IPS DF 19.7 (cell line): ENCODE measurements at regions not wholly inside any gene's neighbourhood (a gene's known extent, or its start where the extent isn't known, plus 50 kb on each side); places are given as distances from the start of the nearest gene placed in this dataset.

Experiments
- DNase-seq: peaks from one replicate; pipeline ENCODE4 v3.0.0-alpha.2; 2013; ENCODE audit warnings: low read depth, low spot score

DNA sequence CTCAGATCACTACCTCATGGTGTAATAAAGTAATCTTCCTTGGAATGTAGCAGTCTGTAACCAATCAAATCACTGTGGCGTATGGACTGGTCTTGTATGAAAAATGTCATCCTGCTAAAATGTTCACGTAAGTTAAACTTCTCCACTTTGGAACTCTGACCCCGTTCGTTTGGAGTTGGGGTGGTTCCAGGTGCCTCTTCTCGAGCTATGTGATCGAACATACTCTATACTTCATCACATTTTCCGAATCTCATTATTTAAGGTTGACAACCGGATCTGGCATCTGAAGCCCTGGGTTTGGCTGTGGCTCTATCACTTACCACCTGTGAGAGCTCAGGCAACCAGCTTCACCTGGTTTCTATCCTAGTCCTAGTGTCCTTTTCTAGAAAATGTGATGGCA, 148.0 kb upstream of the MYCN start:
- no peak for DNase-seq

- DNase-seq, result no peak
Observed at GRCh38 chr2:15793078-15793913, 147.1 kb upstream of the MYCN start.

GRCh38 chr2:15793978-15794377, 146.4 kb upstream of the MYCN start:
- DNase-seq, result no peak

DNA sequence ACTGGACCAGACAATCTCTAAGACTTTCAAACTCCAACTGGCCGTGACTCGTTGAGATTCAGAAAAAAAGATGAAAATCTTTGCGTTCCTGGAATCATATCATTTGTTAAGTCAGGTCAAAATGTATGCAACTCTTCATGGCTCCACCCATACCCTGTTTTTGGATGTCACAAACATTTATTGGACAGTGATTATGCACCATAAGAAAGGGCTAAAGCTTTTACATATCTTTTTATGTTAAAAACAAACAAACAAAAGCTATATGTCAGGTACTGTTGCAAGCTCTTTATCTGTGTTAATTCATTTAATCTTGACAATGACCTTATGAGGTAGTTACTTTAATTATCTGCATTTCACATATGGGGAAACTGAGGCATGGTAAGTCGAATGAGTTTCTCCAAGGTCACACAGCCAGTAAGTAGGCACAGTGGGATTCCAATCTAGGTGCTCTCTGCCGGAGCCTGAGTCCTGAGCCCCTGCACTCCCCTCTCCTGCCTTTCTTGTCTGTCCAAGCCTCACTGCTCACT, 145.7 kb upstream of the MYCN start:
- no peak for DNase-seq

- DNase-seq, result no peak
Observed at GRCh38 chr2:15795426-15795825, 144.9 kb upstream of the MYCN start.

- no peak for DNase-seq
Observed at GRCh38 chr2:15796167-15796942, 144.0 kb upstream of the MYCN start.

GRCh38 chr2:15797231-15797938, 143.0 kb upstream of the MYCN start:
- no peak for DNase-seq

- DNase-seq, result no peak
Observed at GRCh38 chr2:15797939-15798281, 142.4 kb upstream of the MYCN start.

DNA sequence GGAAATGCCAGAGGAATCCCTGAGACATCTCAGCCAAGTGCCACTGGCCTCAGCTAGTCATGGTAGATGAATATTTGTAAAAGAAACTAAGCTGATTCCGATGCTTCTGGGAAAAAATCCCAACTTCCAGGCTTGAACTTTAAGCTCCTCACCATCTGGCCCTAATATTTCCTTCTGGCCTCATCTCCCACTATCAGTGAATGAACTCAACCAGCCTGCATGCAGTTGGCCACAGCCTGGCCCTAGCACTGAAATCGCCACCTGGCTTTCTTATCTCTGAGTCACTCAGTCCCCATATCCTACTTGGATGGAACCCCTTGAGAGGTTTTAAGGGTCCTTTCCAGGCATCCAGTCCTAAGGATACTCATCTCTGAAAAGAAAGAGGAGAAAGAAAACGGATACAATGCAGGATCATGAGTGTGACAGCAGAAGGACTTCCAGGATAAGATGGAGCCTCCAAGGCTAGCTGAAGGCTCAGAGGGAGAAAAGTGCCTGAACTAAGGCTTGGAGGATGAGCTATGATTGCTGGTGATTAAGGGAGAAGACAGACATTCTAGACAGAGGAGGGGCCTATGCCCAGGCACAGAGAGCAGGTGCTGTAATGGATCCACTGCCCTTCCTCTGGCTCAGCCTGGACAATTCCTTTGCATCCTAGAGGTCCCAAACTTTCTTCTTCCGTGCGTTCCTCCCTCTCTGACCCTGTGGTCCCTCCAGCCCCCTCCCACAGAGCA, 141.5 kb upstream of the MYCN start:
- no peak for DNase-seq

DNA sequence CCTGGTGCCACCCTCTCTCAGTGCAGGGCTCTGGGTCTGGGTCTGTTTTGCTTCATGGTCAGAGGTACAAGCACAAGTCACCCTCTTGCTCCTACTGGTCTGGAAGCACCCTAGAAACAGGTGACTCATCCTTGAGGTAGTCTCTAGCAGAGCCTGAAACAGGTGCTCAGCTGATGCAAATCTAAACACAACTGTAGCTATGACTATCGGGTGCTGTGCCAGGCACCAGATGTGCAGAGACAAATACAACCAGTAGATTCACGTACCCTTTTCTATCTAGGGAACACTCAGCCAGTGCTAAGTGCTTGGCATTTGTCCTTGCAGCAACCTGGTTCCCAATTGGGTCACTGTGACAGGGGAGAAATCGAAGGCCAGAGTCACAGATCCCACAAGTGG, 140.9 kb upstream of the MYCN start:
- DNase-seq, result no peak

- DNase-seq, result no peak
Observed at GRCh38 chr2:15800495-15801329, 139.6 kb upstream of the MYCN start.

- no peak for DNase-seq
Observed at GRCh38 chr2:15801439-15801838, 138.9 kb upstream of the MYCN start.

GRCh38 chr2:15801904-15802303, 138.4 kb upstream of the MYCN start:
- no peak for DNase-seq

DNA sequence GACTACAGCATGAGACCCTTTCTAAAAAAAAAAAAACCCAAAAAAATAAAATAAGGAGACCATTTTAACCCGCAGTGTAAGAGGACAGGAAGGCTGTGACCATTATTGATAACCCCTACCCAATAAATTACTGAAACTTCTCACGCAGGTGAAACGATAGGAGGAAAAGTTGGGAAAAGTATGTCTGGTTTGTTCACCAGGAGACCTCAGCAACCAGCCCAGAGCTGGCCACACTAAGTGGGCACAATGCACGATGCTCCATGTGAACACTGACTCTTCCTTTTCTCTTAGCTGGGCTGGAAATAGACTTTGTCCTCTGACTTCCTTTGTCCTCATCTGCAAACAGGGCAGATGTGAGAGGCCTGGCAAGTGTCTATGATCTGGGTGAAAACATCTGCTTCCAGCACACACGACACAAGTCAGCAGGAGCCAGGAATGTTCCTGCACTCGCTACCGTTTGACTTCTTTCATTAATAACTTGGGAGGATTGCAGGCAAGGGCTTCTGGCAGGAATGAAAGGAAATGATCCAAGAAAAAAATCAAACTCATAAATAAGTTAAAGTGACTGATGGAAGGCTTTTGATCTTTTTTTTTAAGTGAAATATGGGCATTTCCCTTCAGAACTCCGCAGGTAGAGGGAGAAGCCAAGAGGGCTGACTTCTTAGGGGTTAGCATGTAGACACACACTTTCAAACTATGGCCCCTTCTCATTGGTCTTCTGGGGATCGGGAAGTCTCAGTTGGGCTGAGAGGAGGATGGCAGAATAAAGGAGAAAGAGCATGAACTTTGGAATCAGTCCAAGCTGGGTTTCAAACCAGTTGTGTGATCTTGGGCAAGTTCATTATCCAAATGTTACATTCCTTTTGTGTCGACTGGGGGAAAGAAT, 137.4 kb upstream of the MYCN start:
- no peak for DNase-seq

DNA sequence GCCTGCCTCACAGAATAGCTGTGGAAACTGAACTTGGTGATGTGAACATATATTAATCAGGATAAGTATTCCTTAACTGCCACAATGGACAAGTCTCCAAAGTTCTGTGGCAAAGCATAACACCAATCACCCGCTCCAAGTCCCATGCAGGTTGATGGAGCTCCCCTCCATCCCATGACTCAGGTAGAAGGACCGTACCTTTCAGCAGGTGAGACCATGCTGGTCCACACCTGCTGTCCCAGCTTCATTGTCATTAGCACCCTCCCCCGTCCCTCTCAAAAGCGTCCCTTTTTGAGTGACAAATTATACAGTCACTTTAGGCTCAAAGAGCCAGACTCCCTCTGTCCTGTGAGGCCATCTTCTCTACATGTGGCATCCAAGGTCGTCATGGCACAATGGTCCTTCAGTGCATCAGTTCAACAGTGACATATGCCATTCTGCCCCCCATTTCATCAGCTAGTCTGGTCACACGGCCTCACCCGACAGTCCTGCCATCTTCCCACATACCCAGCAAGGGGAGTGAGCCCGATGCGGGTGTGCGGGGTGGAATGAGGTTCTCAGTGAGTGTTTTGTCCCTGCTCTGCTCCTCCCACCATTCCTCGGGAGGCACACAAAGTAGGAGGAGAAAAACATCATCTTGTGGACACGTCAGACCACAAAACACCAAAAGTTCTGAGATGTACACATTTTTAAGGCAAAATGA, 136.7 kb upstream of the MYCN start:
- DNase-seq, result no peak

DNA sequence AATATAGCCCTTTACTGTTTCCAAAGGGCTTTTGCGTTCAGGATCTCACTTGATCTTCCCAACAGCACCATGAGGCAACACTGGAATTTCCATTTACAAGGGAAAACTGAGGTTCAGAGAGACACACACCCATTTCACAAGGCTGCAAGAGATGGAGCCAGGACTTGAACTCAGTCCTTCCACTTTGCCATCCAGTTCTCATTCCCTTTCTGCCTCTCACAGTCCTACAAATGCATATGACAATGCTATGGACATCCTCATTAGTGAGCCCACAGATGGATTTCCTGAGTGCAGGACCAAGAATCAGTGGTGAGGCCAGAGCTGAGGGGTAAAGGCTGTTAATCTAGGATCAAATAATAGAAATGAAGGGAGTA, 136.1 kb upstream of the MYCN start:
- no peak for DNase-seq

GRCh38 chr2:15804691-15805090, 135.7 kb upstream of the MYCN start:
- no peak for DNase-seq

GRCh38 chr2:15805206-15805605, 135.1 kb upstream of the MYCN start:
- DNase-seq, result no peak

- no peak for DNase-seq
Observed at GRCh38 chr2:15805772-15806171, 134.6 kb upstream of the MYCN start.
